HEK293T (cell line): ENCODE measurements at regions not wholly inside any gene's neighbourhood (a gene's known extent, or its start where the extent isn't known, plus 50 kb on each side); places are given as distances from the start of the nearest gene placed in this dataset.

Source experiments
- FOXM1 ChIP-seq: fragments of 450-650 bp; IDR thresholded peaks from 2 replicates; pipeline ENCODE4 v1.6.1; 2017; ENCODE audit warnings: mild to moderate bottlenecking, borderline replicate concordance
- PKNOX1 ChIP-seq: fragments of 450-650 bp; IDR thresholded peaks from 2 replicates; pipeline ENCODE4 v1.6.1; 2016
- SP1 ChIP-seq: fragments of 450-650 bp; IDR thresholded peaks from 2 replicates; pipeline ENCODE4 v1.6.1; 2017

GRCh38 chrX:34426334-34426733 is 230.8 kb downstream of the TMEM47 start:
- TF ChIP-seq FOXM1 (no peak), PKNOX1 (no peak), SP1 (no peak)
